HUDEP-2 (cell line): ENCODE measurements at regions not wholly inside any gene's neighbourhood (a gene's known extent, or its start where the extent isn't known, plus 50 kb on each side); places are given as distances from the start of the nearest gene placed in this dataset.

Experiments
- DNase-seq, 76 experiments: peaks; one replicate each; lab custom pipeline; 2025; ENCODE audit not compliant: unreplicated experiment in 76 of 76; lab: John Stamatoyannopoulos, UW

DNA sequence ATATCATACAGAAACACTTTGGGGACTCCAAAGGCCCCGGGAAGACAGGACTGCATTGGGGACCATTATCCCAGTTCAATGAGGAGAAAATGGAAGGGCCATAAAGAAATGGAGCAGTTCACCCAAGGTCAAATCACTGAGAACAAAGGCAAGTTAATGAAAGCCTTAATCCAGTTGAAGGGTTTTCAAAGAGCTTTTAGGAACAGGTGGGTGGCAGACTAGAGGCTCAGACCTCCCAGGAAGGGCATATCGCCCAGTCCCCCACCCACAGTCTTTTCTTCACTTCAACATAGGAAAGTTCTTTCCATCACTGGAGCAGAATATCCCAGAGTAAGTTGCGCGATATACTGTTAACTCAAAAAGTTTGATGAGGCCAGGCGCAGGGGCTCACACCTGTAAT, 136.1 kb upstream of the CCND2 start:
- no peak for DNase-seq

DNA sequence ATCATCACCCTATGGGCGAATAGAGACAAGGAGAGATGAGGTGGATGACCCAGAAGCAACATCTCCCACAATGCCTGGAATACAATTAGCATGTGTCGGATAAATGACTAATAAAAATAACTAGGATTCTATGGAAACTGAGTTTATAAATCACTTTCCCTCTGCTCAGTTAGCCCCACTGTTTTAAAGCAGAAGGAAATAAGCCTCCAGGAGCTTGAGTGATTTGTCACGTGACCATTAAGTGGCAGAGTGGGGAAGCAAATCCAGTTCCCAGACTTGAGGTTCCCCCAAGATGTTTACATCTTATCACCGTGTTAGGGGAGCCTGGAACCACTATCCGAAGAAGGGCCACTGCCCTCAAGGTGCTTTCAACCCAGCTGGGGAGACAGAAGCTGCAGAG, 136.5 kb upstream of the CCND2 start:
- no peak for DNase-seq

DNA sequence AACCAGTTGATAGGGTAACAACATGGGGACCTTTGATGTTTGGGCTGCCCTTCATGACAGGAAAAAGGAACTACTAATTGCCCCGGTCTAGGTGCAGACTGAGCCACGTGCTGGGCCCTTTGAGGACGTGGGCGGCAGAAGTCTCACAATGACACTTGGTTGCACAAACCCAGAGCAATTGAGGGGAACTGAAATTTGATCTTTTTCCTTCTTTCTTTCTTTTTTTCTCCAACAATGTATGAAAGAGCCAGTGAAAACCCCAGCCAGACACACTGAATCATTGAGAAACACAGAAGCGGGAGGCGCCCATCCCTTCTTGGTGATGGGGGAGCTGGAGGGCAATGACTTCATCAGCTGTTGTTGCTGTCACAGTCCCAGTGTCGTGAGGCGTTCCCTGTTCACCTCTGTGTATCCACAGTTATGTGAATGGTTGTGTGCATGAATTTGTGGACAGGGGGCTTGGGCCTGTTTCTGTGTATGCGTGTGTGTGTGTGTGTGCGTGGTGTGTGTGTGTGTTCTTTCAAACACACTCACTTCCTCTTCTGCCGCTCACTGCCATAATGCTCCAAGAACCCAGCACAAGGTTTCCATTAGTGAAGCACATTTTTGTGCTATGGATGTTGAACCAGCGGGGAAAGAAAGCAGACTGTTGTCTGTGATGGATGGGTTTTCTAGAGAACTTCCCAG, 137.5 kb upstream of the CCND2 start:
- DNase-seq = no peak

DNA sequence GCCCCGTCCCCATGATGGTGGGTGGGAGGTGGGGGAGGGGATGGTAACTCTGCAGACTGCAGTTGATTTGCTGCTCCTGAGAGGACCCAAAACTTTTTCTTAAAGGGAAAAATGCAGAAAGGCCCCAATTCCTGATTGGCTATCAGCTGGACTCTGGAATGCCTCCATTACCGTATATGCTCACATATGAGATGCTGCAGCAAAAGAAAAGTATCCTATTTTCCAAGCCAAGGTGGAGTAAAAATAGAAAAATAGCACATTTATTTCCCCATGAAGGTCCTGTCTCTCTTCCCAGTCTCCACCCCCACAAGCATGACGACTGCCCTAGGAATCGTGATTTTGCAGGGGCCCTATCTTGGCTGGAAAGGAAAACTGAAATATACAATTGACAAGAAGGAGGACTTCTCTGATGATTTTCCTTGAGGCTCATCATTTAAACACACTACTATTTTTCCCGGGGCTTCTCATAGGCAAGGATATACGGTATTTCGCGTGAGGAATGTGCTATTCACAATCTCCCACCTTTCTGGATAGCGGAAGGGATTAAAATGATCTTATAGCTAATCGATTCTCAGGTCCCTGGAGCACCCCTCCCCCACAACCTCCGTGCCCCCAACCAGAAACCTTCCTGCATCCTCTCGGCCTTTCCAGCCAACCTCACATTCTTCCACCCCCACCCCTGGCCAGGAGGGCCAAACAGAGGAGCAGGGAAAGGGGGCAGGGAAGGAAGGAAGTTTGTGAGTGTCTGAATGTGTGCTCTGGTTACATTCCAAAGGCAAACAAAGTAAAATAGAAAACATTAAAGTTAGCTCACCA, 138.9 kb upstream of the CCND2 start:
- no peak for DNase-seq

DNA sequence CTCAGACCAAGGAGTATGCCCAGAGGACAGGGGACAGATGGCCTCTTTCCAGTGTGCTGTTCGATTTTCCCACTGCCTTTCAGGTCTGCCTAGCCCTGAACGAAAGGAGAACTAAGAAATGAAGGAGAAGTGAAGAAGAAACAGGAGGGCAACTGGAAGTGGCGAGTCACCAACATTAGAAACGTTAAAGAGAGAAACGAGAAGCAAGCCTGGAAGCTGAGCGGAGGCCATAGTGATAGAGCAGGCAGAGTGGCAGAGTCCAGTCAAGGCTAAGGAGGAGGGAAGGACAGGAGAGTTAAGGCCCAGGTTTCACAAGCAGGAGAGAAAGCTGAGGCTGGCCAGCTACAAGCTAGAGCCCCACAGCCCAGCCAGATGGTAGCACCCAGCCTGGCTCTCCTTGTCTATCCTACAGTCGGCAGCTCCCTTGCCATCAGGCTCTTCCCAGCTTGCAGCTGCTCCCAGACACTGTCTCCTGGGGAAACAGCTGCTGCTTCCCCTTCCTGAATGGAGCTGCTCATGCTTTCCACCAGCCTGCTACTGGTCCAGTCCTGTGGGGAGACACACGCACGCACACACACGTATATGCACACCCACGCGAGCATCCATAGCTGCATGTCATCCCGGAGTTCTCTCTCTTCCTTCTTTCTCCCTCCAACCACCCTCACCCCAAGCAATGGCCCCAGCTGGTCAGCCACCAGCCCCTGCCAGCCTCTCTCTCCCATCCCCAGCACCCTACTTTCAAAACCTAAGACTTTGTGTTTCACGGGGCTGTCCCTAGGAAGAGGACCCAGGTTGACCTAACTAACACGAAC, 139.7 kb upstream of the CCND2 start:
- DNase-seq = no peak

DNA sequence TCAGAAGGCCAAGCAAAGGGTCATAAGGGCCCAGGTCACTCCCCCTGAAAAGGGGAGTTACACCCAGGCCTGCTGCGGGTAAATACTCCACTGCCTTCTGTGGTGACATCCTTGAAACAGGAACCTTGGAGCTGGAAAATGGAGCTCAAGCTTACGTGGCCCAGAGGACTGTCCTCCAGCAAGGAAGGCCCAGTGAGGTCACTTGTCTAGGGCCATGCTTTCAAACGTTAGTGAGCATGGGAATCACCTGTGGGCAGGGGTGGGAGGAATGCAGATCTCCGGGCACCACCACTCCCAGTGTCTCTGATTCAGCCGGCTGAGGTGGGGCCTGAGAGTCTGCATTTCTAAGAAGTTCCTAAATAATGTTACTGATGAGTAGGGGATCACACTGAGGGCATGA, 140.5 kb upstream of the CCND2 start:
- no peak for DNase-seq

DNA sequence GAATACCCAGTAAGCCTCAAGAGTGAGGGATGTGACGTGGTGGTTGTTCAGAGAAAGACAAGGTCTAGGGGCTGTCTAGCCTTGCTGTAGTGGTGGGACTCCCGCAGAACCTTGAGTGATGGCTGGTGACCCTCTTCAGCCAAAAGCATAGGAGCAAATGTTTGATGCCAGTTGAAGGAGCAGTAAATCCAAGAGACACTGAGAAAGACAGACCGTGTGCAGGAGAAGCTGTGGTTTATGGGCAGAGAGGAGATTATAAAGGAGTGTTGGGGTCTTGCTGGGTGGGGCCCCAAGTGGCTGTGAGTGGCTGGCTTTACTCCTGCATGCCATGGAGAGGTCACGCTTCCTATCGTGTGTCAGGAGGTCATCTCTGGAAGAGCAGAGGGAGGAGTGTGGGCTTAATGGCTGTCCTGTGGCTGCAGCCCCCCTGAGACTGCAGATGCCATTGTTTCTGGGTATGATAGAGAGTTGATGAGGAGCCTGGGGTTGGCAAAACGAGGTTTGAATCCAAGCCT, 152.0 kb upstream of the CCND2 start:
- no peak for DNase-seq

DNA sequence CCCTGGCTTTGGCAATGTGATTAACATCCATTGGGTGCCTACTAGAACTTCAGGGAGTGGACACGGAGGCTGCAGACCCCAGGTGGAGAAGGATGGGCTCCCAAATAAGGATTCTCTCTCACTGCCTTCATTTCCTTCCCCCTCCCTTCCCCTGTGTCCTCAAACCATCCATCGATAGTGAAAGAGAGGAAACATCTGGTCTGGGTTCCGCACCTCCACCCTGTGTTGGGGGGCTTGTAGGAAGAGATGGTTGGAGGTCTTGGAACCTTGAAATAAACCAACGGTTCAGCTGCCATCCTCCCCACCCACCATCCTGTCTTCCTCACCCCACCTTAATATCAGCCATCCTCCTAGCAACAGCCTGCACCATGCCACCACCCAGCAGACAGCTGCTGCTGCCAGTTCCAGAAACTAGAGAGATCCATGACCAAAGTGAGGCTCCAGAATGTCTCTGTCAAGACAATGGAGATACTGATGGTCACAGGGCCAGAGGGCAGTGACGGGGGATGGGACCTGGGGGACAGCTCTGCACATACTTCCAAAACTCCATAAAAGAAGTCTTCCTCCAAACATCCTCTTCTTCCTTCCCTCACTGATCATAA, 153.1 kb upstream of the CCND2 start:
- no peak for DNase-seq

DNA sequence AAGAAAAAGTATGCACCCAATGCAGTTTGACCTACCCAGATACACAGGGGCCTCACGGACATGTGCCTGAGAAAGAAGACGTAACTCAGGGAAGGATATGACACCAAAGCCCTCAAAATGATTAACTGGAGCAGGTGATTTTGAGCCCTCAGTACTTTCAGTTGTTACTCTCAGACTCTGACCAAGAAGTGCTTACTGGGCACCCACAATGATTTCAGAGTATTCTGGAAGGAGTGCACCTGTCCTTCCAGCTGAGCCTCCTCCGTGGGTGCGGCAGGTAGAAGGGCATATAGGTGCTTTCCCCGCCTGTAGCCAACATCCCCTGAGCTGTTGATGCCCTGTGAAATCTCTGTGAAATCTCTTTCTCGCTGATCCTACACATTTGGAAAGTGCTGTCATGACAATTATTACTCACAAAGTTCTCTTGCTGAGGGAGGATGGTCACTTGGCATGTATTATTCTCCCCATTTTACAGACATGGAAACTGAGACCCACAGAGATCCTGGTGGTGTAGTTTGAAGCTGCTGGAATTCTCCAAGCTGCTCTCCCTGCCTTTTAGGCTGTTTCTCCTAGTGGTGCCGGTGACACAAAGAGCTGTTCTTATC, 154.3 kb upstream of the CCND2 start:
- peak in 1 of 76 experiments; percentile 6 for DNase-seq

DNA sequence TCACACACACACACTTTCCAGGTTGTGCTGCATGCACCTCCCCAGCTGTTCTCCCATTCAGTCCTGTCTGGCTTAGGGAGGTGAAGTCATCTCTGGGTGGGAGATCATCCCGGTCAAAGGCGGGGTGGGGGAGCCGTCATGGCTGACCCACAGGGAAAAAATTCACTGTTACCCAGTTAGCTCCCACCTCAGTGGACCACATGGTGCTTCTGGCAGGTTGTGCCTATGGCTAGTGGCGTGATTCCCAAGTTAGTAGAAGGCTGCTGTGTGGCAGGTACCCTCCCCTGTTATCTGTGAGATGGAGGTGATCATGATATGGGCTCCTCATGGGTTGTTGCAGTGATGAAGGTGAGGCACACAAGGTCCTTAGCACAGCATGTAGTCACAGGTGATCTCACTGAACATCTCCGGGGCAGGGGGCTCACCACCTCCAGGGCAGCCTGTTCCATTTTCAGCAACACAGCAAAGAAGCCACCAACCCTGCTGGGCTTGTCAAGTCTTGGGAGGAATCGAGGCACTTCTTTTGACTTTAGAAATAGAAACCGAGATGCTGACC, 154.9 kb upstream of the CCND2 start:
- DNase-seq = no peak

DNA sequence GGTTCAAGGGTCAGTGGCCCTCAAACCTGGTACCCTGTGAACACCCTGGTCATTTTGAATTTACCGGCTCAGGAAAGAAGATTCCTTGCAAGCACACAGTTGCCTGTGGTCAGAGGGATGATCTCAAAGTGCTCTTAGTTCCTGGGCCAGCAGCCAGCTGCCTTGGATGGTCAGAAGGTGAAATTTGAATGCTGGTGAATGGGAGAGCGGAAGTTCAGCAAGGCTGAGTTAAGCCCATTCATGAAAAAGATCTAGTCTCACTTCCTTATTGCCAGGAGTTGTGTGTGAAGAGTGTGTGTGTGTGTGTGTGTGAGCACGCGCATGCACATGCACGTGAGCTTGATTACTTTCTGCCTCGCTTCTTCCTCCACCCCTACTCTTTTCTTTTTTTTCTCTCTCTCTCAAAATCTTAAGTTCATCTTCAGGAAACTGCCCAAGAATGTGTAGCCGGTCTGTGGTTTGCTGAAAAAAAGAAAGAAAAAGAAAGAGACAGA, 155.5 kb upstream of the CCND2 start:
- DNase-seq = no peak

DNA sequence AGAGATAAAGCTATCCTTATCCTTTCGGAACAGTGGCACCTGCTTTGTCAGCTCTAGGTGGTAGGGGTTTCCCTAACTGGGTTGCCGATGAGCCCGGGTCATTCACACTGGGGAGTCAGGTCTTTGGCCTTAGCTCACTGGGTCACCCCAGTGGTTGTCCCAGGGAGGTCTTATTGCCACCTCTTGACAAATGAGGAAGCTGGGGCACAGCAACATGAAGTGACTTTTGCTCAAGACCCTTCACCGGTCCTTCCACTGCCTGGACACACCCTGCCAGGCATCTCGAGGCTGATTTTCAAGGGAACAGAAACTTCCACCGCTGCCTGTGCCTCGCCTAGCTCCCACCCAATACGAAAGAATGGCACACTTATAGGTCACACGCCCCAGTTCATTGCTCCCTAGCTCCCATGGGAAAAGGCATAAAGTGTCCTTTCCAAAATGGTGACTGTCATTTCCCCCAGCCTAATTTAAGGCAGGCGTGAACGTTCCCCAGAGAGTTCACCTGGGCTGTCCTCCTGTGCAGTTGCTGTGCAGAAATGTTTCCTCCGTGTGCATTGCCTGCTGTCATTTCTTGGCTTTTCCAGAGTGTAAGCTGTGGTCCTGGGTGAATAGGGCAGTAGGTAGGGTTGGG, 156.1 kb upstream of the CCND2 start:
- no peak for DNase-seq

DNA sequence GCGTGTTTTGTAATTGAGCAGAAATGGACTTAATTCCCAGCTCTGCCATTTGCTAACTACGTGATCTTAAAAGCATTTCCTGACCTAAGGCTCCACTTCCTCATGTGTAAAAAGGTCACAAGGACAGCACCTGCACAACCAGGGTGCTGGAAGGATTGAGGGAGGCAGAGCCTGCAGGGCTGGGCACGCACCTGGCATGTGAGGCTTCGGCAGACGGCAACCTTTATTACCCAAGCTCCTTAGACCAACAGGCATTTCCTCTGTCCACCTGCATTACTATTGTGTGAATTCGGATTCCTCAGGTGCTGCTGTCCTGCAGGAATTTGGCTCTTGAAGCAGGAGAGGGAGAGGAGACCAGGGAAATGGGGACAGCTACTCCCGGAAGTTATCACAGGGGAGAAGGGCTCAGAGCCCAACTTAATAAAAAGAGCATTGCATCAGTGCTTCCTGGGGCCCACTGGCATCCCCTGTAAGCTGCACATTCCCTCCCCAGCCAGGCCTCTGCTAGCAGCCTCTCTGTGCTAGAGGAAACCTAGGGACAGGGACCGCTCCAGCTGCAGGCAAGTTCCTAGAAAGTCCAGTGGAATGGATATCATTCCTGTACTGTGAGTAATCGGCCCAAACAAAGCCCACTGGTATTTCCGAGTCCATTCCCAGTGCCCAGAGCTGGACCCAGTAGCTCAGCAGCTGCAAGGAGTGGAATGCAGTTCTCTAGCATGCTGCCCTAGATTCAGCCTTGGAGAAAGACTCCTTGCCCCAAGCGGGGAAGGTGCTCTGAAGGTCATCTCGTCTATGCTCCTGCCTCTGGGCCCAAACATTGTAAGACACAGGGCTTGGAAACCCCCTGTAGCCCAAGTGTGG, 157.1 kb upstream of the CCND2 start:
- DNase-seq = no peak

DNA sequence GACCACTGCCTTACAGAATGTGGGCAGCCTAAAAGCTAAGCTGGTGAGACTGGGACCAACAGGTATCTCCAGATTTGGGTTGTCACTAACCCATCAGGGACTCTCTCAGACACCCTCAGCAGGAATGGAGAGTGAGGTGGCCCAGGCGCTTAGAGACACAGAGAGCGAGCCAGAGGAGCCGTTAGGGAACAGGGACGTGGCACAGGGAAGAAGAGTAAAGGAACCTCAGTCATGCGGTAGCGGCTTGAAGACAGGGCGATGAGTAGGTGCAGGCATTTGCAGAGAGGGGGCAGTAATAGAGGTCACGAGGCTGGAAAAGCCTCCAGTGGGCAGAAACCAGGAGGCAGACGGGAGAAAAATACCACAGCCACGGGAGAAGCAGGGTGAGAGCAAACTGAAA, 158.0 kb upstream of the CCND2 start:
- no peak for DNase-seq

DNA sequence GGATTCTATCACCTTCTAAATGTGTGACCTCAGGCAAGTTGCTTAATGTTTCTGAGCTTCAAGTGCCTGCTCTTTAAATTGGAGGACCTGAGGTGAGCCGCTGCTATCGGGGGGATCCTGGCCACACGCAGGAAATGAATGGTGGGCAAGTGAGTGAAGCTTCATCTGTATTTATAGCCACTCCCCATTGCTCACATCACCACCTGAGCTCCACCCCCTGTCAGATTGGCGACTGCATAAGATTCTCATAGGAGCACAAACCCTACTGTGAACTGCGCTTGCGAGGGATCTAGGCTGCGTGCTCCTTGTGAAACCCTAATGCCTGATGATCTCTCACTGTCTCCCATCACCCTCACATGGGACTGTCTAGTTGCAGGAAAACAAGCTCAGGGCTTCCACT, 158.6 kb upstream of the CCND2 start:
- no peak for DNase-seq

DNA sequence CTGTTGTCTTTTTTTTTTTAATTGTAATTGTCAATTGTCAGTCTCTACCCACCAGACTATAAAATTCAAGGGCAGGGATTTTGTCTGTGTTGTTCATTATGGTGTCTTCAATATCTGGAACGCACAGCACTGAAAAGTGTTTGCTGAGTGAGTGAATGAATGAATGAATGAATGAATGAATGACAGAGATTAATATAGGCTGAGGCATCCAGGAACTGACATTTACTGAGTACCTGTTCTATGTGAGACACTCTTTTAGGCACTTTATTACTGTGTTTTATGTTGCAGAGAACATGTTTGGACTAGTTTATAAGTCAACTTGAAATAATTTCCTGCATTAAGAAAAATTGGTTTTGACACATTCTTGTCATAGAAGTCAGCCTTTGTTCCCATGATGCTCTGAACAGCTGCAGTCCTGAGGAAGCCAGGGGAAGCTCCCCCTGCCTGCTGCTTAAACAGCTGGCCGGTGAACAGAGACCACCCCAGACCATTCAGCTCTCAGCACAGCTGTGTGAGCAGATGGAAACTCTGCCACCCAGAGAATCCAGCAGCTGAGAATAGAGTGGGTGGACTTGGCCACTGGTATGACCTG, 160.7 kb upstream of the CCND2 start:
- DNase-seq = no peak

DNA sequence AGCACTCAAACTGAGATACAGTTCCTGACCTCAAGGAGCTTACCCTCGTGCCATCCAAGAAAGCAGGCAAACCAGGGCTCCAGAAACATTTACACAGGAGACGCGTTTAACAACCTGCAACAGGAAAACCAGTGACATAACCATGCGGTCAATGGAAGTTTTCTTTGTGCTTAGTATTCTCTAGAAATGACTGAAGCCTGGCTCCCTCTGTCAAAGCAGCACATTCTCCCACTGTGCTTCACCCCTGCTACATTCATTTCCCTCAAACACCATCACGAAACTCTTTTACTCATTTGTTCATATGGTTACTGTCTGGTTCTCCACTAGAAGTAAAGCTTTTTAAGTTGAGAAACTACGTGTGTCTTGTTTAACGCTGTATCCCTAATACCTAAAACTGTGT, 161.3 kb upstream of the CCND2 start:
- no peak for DNase-seq

DNA sequence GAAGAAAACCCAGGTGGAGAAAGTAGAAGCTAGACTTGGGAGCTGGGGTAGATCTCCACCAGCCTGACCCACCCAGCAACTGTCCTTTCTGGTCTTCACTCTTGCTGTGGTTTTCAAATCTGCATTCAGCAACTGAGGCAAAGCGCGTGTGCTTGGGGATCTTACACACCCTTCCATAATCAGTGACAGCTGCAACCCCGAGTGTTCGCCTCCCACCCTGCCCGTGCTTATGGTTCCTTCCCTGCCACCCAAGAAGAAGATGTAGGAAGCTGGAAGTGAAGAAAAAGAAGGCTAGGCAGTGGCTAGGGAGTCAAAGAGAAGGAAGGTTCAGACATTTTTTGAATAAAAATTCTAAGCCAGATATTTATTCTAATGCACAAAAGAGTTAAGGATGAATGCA, 162.6 kb upstream of the CCND2 start:
- DNase-seq = no peak
